Panc1 (cell line): ENCODE measurements at regions not wholly inside any gene's neighbourhood (a gene's known extent, or its start where the extent isn't known, plus 50 kb on each side); places are given as distances from the start of the nearest gene placed in this dataset.

Experiments used
- CTCF ChIP-seq: fragments of 450-650 bp; IDR thresholded peaks from 2 replicates; pipeline ENCODE4 v1.5.1; 2017; ENCODE audit warnings: mild to moderate bottlenecking
- POLR2AphosphoS5 ChIP-seq: IDR thresholded peaks from 2 replicates; pipeline ENCODE4 v1.6.1; 2012; ENCODE audit warnings: mild to moderate bottlenecking, low read depth, low read length, moderate library complexity
- REST ChIP-seq, 2 experiments: IDR thresholded peaks; 2 replicates each; pipeline ENCODE4 v1.6.1; 2011 to 2012; ENCODE audit warnings: low read depth in 2 of 2, control low read depth in 1 of 2, low read length in 1 of 2, mild to moderate bottlenecking in 1 of 2, moderate library complexity in 1 of 2; ENCODE audit not compliant: insufficient read depth in 1 of 2
- SIN3A ChIP-seq: IDR thresholded peaks from 2 replicates; pipeline ENCODE4 v1.6.1; 2012; ENCODE audit warnings: low read depth, mild to moderate bottlenecking, low read length, moderate library complexity, borderline replicate concordance; ENCODE audit not compliant: insufficient read depth
- TCF7L2 ChIP-seq: IDR thresholded peaks from 2 replicates; pipeline ENCODE4 v1.6.1; 2011; ENCODE audit warnings: mild to moderate bottlenecking, low read depth, low read length, inconsistent platforms

- TF ChIP-seq SIN3A (no peak), CTCF (no peak), POLR2AphosphoS5 (no peak), REST (IDR thresholded peaks at IDR 0.05; ENCODE audit: insufficient read depth in 1 of 2, low read depth in 2 of 2, low read length in 1 of 2) (no peak), TCF7L2 (no peak)
These were observed 562.6 kb upstream of the DPPA4 start for GRCh38 chr3:109899925-109900324.
